ENCODE measurements at regions not wholly inside any gene's neighbourhood (a gene's known extent, or its start where the extent isn't known, plus 50 kb on each side); places are given as distances from the start of the nearest gene placed in this dataset.

DNA sequence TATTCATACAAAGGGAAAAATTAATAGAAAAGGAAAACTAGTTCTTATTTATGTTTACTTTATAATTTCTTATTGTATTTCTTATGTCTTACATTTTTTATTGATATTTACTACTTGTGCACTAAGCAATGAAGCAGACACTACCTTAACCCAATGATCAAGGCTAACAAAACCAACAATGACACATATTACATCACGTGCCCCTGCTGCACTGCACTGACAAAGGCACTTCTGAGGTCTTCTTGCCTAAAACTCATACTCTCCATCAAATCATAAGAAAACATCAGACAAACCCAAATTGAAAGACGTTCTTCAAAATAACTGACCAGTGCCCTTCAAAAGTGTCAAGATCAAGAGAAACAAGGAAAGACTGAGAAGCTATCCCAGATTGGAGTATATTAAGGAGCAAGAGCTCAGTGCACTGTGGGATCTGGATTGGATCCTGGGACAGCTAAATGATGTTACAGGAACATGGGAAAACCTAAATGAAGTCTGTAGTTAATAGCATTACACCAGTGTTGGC is 230.9 kb downstream of the AUH start:
- no peak for DNase-seq (ENCODE audit: low read depth, low spot score)

DNA sequence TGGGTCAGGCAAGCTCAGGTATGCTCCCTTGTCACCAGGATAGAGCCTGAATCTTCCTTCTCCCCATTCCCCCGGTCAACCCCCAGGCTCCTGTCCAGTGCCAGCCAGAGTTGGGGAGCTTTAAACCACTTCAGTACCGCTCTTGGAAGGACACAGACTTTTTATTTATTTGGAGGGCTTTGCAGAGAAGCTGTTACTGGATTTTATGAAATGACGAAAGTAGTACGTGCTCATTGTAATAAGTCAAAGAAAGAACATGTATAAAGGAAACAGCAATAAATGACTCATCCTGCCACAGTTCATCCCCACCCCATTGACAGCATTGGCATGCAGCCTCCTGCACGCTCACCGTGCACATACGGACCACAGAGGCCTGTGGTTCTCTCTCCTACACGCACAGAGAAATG is 230.3 kb downstream of the AUH start:
- DNase-seq (ENCODE audit: low read depth, low spot score), result peak; percentile 90

DNA sequence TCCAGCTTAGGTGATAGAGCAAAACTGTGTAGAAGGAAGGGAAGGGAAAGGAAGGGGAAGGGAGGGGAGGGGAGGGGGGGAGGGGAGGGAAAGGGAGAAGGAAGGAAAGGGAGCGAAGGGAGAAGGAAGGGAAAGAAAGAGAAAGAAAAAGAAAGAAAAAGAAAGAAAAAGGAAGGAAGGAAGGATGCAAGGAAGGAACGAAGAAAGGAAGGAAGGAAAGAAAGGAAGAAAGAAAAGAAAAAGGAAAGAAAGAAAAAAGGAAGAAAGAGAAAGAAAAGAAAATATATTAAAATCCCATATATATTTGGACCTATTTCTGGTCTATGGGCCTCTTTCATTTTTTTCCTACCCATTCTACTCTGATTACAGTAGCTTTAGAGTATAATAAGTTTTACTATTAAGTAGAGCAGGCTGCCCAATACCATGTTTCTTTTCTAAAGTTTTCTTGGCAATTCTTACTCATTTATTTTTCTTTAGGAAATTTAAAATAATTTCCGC is 229.1 kb downstream of the AUH start:
- DNase-seq (ENCODE audit: low read depth, low spot score), result no peak

DNA sequence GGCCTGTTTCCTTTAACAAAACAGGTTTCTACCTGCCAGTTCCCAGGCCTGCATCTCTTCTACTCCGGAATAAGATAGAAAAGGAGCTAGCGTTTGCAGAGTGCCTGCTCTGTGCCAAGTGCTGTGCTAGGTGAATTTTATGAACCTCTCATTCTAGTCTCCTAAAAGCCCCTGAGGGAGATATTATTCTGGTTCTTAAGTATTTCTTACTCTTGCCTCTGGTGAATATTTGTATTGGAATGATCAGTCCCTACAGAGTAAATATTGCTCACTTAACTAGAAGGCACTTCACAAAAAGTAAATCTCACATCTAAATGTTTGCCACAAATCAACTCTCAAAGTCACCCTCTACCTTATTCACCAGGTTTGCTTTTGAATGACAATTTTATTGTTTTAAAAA is 227.1 kb downstream of the AUH start:
- DNase-seq (ENCODE audit: low read depth, low spot score), result no peak

DNA sequence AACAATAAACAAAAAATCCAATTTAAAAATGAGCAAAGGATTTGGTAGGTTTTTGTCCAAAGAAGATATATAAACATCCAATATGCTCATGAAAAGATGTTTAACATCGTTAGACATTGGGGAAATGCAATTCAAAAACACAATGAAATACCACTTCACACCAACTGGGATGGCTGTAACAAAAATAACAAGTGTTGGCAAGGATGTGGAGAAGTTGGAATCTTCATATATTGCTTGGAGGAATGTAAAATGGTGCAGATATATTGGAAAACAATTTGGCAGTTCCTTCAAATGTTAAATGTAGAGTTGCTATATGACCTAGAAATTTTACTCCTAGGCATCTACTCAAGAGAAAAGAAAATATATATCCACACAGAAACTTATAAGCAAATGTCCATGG is 224.3 kb downstream of the AUH start:
- no peak for DNase-seq (ENCODE audit: low read depth, low spot score)

DNA sequence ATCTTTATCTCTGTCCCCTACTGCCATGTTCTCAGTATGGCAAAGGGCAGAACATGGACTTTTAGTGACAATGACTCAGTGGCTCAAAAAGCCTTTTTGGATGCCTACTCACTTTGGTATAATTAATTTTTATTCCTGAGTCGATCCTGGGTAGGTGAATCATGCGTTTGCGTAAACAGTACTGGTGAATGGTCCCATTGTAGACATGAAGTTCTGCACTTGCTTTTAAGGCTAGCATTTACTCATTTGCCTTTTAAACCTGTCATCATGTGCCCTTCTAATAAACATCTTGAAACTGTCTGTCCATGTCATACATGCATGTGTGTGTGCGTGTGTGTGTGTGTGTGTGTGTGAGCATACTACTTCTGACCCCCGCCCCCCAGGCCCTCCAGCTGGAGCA is 223.0 kb downstream of the AUH start:
- DNase-seq (ENCODE audit: low read depth, low spot score), result peak; percentile 28

DNA sequence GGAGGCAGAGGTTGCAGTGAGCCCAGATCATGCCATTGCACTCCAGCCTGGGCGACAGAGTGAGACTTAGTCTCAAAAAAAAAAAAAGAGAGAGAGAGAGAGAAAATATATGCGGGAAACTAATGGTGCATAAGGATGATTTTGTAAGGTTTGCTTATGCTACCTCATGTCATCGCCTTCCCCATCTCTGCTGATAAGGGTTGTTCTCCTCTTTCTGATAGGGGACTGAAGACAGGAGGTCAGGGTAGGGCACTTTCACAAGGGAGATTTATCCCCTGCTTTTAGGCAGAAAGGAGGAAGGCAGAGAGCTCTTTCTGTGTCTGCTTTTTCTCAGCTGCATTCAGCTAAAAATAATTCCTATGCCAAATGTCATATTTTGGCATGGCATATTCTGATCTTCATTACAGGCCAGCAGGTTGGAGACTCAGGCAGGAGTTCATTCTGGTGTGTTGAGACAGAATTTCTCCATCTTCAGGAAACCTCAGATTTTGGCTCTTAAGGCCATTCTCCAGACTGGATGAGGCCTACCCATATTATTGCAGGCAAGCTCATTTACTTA is 220.2 kb downstream of the AUH start:
- DNase-seq (ENCODE audit: low read depth, low spot score), result no peak

DNA sequence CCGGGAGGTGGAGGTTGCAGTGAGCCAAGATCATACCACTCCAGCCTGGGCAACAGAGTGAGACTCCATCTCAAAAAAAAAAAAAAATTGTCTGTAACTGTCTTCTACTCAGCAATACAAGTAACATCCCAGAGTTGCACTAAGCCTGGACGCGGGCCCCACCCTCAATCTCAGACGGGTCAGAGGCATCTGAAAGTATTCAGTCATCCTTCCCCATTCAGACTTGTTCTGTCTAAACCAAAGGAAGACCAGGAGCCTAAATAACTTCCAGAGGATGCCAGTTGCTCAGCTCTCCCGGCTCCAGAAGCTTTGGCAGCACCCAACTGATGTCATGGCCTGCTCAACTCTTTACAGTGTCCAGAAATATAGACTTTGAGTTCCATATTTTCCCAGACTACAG is 218.6 kb downstream of the AUH start:
- DNase-seq (ENCODE audit: low read depth, low spot score), result no peak

DNA sequence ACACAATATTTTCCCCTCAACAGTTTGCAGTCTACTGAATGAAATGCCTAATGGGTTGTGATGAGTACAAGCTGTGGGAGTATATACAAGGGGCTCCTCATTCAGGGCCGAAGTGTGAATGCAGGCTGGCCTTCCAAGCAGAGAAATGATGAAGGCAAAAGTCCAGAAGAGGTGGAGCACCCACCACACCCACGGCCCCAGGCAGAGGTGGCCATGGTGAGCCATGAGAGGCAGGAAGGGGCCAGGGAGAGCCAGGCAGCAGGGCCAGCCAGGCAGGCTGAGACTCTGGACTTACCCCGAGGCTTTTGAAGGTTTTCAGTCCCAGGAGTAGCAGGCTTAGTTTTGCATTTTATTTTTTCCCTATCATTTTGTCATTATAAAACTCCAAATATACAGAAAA is 218.1 kb downstream of the AUH start:
- DNase-seq (ENCODE audit: low read depth, low spot score), result no peak

DNA sequence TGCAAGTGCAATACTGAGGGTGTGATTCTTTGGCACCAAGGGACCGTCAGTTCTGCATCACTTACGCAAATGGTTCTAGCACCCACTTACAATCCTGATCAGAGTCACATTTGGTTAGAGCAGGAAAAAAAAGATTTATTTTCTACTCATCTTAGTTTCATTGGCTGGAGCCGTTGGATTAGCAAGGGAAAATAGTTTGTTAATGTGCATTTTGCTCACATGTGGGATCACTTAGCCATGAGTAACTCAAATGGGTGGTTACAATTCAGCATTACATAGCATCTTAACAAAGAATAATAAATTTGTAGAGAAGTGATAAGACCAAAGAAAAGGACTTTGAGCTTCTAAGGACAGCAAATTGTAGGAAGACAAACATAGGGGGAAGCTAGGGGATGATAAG is 216.9 kb downstream of the AUH start:
- DNase-seq (ENCODE audit: low read depth, low spot score), result no peak

DNA sequence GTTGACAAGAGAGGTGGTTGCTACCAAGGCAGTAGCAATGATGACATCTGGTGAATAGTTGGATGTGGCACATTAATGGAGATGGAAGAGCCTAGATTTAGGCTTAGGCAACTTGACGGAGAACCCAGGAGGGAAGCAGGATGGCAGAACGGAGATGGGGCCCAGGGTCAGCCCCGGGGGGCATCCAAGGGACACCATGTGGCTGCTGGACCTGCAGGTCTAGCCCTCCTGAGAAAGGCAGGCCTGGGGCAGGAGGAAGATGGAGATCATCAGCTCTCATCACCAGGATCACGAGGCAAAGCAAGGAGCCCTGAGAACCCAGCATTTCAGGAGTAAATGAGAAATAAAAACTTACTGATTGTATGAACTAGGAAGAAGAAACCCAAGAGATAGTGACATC is 216.2 kb downstream of the AUH start:
- no peak for DNase-seq (ENCODE audit: low read depth, low spot score)

DNA sequence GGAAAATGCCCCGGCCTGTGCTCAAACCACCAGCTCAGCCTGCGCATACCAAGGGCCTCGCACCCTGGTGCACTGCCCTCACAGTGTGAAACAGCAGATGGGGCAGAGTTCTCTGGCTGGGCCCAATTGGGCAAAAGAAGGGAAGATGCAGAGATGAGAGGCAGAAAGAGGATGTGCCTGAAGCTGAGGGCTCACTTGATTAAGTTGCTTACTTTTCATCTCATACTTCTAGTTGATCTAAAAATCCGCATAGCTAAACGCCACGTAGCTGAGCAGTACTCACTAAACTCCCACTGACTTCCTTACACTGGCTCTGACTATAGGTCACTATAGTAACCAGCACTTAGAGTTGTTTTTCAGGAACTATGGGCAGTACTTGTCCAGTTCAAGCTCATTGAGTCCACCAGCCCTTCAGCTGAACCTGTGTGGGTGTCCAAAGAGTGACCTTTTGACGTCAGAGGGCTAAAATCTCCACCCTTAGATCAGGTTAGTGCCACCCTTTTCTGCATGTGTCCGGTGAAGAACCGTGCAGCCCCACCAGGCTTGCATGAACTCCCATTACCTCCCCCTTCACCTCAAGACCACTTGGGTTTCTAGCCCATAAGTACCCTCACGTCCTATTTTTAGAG is 215.2 kb downstream of the AUH start:
- no peak for DNase-seq (ENCODE audit: low read depth, low spot score)

DNA sequence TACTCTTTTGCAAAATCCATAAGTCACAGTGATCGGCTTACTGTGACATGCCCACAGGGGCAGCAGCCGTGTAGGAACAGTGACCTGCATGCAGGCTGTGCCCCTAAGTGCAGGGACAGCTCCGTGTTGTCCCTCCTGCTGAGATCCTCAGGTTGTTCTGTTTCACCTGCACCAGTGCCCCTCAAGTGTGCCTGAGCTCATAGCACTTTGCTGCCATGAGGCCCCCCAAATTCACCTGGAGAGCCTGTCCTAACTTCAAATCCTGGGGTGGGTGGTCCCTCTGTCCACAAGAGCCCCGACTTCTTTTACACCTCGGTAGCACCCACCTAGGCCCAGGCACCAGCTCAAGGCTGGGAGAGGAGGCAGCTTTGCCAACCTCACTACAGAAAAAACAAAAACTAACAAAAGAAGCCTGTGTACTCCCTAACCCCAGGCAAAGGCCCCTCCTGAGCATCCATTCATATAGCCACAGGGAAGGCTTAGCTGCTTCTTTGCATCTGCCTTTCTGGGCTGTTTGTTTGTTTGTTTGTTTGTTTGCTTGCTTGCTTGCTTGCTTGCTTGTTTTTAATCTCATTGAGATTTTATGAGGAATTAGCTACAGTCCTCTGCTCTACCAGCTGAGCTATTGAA is 214.5 kb downstream of the AUH start:
- no peak for DNase-seq (ENCODE audit: low read depth, low spot score)

DNA sequence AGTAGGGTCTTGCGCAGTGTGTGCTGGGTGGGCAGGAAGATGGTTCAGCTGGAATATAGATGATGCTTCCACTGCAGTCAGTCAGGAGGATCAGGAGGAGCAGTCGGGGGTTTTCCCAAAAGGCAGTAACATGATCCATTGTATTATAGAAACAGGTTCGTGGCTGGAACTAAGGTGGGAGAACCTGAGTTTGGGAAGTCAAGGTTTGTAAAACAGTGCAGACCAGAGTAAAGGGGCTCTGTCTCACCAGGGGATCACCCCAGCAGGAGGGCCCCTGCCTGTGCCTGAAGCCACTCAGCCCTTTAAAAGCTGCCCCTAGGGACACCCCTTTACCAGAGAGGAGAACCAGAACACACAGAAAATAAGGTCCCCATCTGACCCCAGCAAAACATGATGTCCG is 213.4 kb downstream of the AUH start:
- DNase-seq (ENCODE audit: low read depth, low spot score), result no peak

DNA sequence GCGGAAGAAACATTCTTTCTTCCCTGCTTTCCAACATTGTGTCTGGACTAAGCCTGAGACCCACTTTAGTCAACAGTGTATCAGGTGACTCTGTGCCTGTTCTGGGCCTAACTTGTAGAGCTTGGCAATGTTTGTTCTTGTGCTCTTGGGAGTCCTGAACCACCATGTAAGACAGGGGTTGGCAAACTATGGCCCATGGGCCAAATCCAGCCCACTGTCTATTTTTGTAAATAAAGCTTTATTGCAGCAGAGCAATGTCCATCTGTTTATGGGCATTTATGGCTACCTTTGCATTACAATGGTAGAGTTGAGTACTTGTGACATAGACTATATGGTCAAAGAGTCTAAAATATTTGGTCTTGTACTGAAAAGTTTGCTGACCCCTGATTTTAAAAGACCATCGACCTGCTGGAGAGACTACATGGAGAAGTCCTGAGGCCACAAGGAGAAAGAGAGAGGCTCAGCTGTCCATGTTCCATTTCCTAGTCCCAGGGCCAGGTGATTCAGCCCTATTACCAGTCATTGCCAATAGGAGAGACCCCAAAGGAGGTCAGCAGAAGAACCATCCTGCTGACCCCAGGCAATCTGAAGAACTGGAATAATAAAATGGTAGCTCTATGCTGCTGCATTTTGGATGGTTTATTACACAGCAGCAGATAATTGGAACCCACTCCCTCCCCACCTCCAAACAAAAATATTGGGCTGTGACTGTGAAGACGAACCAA is 211.3 kb downstream of the AUH start:
- DNase-seq (ENCODE audit: low read depth, low spot score), result no peak

DNA sequence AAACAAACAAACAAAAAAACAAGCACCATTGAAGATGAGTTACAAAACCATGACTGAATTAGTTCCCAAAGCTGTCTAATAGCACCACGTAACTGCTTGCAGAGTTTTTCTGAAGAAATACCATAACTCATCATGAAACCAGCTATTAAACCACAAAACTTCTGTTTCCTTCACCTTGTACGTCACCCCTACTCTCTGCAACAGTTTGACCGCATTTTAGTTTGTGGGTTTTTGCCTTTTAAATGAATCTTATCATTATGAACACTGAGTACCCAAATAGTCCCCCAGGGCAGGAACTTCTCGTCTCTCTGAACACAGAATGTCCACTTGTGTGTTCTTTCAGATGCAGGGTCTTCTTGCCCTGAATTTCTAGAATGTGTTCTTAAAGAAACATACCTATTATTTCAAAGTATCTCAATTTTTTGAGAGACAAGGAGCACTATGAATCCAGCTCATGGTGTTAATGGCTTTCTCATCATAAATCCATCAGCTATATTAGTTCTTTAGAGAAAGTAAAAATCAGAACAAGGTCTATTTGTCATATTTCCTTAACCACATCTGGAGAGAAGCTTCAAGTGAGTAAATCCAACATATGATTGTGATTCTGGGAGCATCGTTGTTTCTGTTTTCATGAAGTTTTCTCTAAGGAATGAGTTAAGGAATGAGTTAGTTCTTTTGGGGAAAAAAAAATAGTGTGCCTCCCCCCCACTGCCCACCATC is 210.6 kb downstream of the AUH start:
- DNase-seq (ENCODE audit: low read depth, low spot score), result peak; percentile 56

DNA sequence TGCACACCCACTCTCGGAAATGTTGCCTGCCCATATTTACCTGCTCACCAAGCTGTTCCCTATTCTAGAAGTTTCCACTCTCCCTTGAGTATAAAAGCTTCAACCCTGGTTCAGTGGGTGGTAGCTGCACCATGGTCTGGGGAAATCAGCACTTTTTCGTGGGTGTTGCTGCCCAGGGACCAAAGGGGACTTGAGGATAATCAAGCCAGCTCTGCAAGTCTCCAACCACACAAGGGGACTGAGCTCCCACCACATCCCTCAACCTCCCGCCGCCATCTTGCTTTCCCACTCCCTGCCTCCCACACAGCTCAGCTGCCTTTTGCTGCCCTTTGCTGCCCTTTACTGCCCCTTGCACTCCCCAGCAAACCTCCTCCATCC is 210.0 kb downstream of the AUH start:
- no peak for DNase-seq (ENCODE audit: low read depth, low spot score)

DNA sequence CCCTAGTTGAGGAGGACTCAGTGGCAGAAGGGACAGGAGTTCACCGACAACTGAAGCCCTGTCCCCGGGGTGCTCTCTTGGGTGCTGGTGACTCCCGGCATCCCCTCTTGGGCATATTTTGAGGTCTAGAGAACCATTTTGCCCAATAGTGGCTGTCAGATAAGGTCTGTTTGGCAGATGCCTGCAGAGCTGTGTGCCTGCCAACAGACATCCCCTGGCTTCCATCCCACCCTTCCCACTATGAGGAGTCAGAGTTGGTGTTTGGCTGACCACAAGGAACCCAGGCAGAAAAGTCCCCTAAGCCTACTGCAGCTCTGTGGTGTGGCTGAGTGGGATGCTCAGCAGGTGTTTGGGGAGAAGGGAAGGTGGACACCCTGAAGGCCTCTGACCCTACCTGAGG is 207.0 kb downstream of the AUH start:
- DNase-seq (ENCODE audit: low read depth, low spot score), result peak; percentile 44

DNA sequence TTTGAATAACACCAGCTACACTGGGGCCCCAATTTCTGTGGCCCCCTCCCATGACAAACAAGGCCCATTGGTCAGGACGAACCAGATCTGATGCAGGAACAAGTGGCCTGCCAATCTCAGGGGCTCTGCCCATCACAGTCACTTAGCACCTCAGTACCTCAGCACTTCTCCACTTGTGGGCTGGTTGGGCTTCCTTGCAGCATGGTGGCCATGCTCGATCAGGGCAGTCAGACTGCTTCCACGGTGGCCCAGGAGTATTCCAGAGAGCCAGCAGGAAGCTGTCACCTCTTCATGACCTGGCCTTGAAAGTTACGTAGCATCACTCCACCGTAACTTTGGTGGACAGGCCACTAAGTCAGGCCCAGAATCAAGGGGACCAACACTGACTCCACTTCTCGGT is 206.5 kb downstream of the AUH start:
- DNase-seq (ENCODE audit: low read depth, low spot score), result no peak

DNA sequence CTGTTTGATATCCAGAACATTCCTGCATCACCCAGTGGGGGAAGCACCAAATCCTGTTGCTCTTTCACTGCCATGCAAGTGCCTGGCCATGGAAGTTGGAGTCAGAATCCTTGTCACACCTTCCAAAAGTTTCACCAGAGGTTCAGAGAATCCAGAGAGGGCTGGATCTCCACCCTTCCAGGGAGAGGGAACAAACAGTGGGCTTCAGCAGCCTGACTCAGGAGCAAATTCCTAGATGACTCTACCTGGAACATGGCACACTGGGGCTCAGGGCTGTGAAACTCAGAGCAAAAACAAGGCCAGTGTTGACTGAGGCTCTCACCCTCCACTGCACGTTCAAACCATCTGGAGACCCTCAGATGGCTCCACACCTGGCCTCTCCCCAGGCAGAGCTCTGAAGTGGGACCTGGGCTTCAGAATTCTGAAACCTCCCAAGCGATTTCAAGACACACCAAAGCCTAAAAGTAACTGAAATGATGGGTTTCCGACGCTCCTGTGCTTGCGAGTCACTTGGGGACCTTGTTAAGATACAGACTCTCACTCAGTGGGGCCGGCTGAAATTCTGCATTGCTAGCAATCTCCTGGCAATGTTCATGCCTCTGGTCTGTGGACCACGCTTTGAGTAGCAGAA is 205.9 kb downstream of the AUH start:
- no peak for DNase-seq (ENCODE audit: low read depth, low spot score)

DNA sequence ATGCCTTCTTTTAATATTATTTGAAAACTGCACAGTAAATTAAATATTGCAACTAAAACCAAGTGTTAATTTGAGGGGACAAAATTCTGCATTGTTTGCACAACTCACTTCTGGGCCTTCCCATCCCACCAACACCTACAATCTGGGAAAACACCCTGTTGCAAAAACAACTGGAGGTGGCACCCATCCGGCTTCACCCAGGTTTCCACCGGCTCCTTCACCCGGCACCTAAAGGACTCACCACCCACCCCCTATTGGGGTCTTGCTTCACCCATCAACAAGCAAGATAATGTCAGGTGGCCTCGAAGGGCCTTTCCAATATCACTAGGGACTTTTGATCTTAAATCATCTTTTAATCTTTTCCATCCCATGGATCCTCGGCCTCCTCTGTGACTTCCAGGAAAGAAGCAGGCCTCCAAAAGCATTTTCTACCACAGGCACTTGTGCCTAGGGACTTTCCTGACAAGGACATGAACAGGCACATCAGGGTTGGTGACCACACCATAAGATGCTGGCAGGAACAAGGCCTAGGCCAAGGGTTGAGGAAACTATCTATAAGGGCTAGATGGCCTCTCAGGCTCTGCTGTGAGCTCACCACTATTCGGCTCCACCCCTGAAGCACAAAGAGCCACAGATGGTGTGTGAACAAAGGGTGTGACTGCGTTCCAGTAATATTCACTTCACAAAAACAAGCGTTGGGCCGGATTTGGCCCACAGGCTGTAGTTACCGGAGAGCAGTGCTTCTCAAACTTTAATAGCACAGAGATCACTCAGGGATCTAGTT is 205.1 kb downstream of the AUH start:
- DNase-seq (ENCODE audit: low read depth, low spot score), result no peak

Measured in astrocyte of the hippocampus (primary cell).